Fibroblast of mammary gland (primary cell): ENCODE measurements at regions not wholly inside any gene's neighbourhood (a gene's known extent, or its start where the extent isn't known, plus 50 kb on each side); places are given as distances from the start of the nearest gene placed in this dataset.

Experiments used
- DNase-seq: peaks from one replicate; pipeline ENCODE4 v3.0.0-alpha.2; 2010; ENCODE audit warnings: low read depth
- H3K4me3 ChIP-seq: 2 replicates; pipeline ENCODE4 v1.5.1; 2011; ENCODE audit warnings: low read depth, mild to moderate bottlenecking, low read length, moderate library complexity; ENCODE audit not compliant: control insufficient read depth
- CTCF ChIP-seq: conservative IDR thresholded peaks from 2 replicates; pipeline ENCODE4 v1.5.1; 2011; ENCODE audit warnings: low read depth, low read length, inconsistent platforms; ENCODE audit not compliant: control insufficient read depth, insufficient read depth

- no peak overlapping the region for H3K4me3 ChIP-seq
- no peak for TF ChIP-seq CTCF
- DNase-seq, result no peak
Observed at GRCh38 chr6:25025248-25025918, 89.6 kb upstream of the RIPOR2 start.

DNA sequence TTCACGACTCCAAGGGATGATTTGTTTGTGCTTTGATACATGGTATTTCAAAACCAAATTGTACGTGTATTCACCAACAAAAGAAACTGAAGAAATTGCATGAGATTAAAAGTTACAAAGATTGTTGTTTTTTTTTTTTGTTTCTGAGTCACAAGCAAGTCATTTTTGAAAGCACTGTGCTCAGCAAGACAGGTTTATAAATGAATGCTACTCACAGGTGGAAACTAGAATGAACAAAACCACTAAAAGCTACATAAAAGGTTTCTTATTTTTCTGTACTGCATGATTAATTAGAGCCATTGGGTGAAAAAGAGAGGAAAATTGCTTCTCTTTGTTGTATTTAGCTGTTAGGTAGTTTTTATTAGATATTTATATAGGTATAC lies 90.2 kb upstream of the RIPOR2 start:
- H3K4me3 ChIP-seq, result no peak overlapping the region
- no peak for DNase-seq
- TF ChIP-seq CTCF, result no peak

GRCh38 chr6:25026723-25027122 lies 91.0 kb upstream of the RIPOR2 start:
- no peak overlapping the region for H3K4me3 ChIP-seq
- no peak for TF ChIP-seq CTCF
- DNase-seq, result no peak

GRCh38 chr6:25027221-25027916 lies 91.6 kb upstream of the RIPOR2 start:
- DNase-seq, result no peak
- no peak overlapping the region for H3K4me3 ChIP-seq
- no peak for TF ChIP-seq CTCF

DNA sequence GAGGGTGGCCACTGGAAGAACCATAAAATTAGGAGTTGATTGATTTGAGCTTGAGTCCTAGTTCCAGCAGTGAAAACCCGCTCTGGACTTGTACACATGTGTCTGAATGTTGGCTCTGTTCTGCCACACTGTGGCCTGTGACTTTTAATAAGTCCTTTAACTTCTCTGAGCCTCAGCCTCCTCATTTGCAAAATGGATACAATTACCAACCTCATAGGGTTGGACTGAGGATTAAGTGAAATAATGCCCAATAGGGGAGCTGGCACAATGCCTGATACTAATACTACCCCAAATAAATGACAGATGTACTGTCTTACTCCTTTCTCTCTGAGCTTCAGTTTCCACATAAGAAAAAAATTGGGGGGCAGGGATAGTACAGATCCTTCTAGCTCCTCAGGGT lies 92.6 kb upstream of the RIPOR2 start:
- H3K4me3 ChIP-seq, result no peak overlapping the region
- TF ChIP-seq CTCF, result no peak
- no peak for DNase-seq

DNA sequence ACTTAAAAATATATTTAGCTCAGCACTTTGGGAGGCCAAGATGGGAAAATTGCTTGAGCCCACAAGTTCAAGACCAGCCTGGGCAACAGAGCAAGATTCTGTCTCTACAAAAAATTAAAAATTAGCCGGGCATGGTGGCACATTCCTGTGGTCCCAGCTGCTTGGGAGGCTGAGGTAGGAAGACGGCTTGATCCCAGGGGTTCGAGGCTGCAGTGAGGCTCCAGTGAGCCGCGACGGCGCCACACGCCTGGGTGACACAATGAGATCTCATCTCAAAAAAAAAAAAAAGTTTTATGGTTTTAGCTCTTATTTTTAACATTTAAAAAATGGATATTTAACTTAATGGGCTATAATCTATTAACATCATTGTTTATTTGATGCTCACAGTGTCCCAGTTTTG lies 97.2 kb upstream of the RIPOR2 start:
- no peak for TF ChIP-seq CTCF
- no peak overlapping the region for H3K4me3 ChIP-seq
- DNase-seq, result no peak
